Epidermal melanocyte (primary cell): ENCODE measurements at regions not wholly inside any gene's neighbourhood (a gene's known extent, or its start where the extent isn't known, plus 50 kb on each side); places are given as distances from the start of the nearest gene placed in this dataset.
"Not testable (repeated sequence)": the region's sequence is repeated elsewhere in the genome, so short reads cannot be mapped to it uniquely, and the experiment has no call there.

Experiments used
- DNase-seq: peaks from one replicate; pipeline ENCODE4 v3.0.0; 2011; ENCODE audit warnings: low spot score; ENCODE audit not compliant: insufficient read length

DNA sequence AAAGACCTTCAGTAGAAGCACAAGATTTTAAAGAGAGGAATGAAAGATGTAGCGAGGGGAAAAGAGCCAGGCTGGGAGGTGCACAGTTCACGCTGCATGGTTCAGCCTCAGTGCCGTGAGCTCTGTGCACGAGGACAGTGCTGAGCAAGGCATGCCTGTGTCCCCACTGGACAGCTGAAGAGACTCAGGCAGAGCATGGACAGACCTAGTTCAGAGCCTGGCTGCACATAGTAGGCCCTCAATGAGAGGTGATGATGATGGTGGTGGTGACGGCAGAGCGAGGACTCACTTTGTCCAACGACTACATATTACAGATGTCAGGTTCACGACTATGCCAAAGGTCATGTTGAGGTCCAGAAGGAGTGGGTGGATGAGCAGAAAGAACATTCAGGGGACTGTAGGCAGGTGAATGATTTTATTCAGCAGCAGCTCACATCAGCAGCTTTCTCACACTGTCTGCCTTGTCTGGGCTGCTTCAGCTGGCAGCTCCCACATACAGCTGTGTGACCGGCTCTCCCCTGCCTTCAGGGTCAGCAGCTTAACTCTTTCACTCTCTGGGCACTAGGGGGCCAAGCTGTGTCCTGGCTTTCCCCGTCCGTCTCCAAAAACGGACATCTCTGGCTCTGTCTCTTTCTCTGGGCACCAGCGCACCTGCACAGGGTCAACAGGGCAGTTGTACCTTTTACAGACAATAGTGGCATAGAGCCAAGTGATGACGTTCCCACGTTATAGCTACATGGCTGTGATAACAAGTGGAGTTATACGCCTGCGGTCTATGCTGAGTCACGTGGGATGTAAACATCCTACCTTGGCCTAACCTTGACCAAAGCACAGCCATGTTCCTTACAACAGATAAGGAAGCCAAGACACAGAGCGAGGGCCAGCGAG, 83.4 kb upstream of the KCNK12 start:
- no peak for DNase-seq

DNA sequence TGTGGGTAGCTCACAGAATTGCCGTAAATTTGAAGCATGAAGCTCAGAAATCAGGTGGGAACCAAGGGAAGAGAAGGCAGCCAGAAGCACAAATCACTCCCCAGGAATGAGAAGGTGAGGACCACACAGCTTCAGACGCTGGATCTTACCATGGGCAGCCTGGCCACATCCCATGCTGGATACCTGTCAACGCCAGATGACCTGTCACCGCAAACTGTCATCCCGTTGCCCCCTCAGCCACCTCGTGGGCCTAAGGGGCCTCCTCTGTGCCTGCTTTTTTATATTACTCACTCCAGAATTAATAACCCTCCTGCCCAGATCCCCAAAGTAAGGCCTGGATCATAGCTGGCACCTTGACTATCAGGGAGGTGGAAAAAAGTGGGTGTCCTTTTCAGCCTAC, 82.3 kb upstream of the KCNK12 start:
- DNase-seq, result no peak

DNA sequence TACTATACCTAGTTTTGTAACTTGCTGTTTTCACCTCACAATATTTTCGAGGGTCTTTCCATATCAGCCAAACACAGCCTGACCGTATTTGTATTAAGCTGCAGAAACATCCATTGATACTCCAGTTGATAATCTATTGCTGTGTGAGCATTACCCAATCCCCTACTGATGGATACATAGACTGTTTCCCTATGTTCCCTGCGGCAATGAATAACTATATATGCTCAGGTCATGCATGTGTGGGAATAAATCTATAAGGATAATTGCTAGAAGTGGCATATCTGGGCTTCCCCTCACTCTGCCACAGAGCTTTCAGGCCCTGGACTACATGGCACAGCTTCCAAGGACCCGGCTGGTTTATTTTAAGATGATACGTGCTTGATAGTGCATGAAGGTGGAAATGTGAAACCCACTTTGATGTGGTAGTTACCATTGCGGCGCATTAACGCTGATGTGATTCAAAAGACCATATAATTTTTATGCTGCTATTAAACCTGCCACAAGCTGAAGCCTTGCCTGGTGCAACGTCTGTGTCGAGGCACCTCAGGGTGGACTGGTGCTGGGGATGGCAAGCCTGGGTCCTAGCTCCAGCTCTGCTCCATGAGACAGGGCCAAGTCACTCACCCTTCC, 81.4 kb upstream of the KCNK12 start:
- no peak for DNase-seq

DNA sequence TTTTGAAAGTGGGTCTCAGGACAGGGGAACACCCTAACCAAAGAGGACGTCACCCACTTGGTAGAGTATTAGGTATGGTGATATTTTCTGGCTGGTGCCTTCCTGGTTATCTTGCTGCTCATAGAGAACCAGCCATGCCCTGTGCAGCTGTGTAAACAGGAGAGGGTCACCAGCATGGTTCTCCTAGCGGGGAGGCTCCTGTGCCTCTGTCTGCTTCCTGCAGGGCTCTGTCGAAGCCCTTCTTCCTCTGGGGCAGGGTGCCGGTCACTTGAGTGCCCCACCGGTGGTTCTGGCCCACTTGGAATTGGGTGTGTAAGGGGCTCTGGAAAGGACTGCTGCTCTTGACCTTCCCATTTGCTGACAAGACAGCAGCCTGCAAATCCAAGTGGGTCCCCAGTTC, 80.5 kb upstream of the KCNK12 start:
- no peak for DNase-seq

DNA sequence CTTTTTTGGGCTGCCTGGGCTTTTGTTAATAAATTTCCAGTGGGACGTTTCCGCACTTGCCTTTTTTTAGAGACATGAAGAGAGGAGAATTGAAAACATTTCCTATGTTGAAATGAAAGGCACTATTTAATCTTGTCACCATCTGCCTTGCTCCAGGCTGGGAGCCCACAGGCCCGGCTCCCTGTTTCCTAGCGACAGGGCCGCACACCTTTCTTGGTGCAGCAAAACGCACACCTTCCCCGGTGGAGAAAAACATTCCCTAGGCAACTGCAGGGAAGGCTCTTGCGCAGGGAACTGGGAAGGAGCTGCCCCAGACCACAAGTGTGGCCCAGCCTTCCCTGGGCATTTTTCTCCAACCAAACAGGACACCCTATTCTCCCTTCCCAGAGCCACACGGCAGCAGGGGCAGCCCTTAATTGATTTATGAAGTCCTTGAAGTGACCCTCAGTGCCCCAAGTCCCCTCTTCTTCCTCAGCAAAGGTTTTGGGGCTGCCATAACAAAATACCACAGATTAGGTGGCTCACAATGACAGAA, 79.3 kb upstream of the KCNK12 start:
- DNase-seq, result no peak

DNA sequence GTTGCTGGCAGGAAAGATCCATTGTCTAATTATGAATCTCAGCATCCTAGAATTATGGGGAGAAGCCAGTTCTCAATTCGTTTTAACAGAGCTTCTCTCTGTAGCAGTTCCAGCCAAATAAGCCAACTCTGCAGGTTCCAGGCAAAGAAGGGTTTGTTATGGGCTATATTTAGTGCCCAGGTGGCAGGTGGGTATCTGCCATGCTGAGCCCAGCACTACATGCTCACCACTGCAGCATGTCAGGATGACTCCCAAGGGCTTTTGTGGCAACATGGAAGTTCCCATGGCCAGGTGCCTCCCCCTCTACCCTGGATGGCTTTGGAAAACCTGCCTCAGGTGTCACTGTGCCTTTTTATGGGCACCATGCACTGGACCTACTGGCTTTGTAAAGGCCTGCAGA, 74.5 kb upstream of the KCNK12 start:
- DNase-seq, result no peak

DNA sequence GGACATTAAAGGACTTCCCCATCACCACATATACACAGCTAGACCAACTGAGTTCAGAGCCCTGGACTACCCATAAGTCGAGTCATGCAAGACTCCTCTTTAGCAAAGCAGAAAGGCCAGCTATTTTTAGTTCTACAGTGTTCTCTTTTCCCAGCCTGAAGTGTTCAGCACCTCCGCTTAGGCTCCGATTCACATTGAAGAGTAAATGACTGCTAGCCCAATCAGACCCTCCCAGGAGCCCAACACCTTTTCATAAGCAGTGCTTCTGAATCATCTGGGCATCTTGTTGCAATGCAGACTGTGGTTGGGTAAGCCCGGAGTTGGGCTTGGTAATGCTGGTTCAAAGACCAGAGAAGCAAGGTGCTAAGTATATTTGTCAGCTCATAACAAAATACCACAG, 73.6 kb upstream of the KCNK12 start:
- DNase-seq, result no peak

DNA sequence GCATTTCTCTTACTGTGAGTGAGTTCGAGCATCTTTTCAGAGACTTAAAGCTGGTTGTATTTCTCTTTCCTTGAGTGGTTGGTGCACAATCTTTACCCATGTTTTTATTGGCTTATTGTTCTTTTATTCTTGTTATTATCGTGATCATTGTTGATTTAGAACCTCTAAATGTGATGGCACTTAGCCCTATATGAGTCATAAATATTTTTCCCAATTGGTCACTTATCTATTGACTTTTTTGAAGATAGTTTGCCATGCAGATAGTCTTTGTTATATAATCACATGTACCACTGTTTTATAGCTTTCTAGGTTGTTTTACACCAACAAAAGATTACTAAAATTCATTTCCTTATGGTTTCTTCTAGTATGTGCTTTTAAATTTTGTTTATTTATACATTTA, 70.6 kb upstream of the KCNK12 start:
- no peak for DNase-seq

DNA sequence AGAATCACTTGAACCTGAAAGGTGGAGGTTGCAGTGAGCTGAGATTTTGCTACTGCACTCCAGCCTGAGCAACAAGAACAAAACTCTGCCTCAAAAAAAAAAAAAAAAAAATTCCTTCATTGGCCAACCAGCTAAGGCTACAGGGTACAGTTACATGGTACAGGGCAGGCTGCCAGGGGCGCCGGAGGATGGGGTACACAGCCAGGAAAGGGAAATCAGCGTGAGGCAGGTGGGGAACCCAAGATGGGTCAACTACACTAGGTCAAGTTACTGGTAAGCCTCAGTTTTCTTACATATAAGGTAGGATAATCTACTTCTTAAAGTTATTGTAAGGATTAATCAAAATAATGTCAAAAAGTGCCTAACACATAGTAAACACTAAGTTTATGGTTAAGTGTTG, 69.6 kb upstream of the KCNK12 start:
- no peak for DNase-seq

DNA sequence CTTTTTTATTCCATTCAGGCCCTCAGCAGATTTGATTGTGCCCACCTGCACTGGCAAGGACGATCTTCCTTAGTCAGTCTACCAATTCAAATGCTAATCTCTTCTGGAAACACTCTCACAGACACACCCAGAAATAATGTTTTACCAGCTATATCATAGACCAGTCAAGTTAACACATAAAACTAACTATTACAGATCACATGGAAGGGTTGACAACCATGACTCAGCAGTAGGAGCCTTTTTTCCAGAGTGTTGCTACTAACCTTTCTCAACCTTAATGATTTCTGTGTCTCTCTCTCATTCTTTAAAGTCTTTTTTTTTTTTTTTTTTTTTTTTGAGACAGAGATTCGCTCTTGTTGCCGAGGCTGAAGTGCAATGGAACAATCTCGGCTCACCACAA, 68.7 kb upstream of the KCNK12 start:
- no peak for DNase-seq

DNA sequence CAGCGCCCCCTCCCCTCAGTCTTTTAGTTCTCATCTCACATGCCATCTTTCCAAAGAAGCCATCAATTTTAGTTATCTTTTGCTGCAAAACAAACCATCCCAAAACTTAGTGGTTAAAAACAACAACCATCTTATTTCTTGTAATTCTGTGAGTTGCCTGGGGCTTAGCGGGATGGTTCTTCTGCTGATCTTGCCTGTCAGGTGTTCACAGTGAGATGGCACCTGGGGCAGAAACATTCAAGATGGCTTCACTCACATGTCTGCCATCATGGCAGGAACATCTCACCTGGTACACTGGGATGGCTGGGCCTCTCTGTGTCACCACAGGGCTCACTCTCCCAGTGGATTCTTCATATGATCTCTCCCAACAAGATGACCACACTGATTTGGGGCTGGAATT, 67.6 kb upstream of the KCNK12 start:
- no peak for DNase-seq

DNA sequence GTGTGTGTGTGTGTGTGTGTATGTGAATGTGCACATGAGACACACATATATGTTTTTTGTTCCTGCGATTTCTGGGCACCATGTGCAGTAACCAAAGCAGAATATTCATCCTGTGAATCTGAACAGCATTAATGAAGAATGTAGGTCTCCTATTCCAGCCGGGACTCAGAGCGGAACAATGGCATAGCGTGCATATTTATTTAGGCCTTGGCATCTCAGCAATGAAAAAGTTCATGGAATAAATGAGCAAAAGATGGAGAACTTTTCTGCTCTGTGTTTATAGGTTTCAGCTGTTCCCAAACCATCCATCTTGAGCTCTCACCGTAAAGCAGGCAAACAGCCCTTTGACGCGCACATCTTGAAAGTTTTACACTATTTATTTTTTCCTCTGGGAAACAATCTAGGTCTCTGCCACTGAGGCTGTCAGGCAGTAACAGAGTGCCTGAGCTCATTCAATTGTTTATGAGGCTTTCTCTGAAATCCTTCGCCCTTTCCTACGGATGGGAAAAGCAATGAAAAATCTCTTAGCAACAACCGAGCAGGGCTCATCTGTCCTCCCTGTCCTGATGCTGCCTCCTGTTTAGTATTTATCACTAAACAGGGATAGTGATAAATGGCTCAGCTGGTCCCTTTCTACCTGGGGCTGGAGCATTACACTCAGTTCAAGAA, 65.9 kb upstream of the KCNK12 start:
- DNase-seq, result peak; percentile 31

DNA sequence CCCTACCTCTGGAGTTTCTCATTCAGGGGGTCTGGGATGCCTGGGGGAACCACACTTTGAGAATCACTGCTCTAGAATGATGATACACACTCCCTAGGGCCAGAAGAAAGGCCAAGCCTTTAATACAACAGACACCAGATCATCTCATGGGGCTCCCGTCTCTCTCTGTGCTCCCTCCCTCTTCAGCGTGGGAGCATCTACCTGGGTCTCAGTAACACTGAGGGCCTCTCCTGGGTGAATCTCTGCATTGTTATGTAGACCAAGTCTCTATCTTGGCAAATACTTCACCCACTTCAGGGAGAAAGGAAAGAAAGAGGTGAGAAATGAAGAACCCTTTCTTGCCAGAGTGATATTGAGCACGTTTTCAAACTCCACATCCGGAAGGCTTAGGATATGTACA, 65.4 kb upstream of the KCNK12 start:
- no peak for DNase-seq

DNA sequence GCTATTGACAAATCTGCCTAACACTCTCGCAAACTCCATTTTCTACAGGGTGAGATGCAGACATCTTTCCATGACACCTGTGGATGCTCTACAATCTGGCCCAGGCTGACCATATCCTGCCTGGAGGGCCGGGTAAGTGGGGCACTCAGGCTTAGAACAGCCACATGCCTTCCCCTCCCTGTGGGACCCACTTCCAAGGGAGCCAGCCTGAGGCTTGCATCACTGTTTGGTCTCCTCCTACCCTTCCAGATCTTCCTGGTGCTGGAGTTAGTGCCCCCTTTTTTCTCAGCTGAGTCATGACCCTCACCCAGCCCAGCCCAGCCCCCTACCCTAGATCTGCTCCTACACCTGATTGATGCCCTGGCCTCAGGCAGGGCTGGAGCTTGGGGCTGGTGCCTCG, 62.0 kb upstream of the KCNK12 start:
- no peak for DNase-seq

DNA sequence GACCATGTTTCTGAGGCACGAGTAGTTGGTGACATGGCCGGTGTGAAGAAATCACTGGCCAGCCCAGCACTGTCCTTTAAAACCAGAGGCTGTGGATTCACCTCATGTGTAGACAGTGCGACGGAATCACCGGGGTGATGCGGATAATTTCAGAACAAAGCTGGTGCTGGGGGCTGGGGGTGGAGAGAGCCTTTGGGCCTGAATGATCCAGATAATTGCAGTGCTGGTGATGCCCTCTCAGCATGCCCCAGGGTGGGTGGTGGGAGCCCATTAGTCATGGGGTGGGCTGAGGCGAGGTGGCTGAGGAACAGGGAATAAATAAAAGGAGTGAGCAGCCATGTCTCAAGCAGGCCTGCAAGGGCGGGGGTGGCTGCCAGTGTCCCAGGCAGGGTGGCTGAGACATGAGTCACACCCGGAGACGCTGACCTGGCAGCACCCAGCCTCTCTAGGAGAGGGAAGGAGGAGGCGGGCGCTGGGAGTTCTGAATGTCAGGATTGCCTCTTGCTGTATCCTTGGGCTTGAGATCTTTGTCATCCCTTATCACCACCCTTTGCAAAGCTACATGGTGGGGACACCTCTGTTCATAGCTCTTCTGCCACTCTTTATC, 61.1 kb upstream of the KCNK12 start:
- peak; percentile 63 for DNase-seq

DNA sequence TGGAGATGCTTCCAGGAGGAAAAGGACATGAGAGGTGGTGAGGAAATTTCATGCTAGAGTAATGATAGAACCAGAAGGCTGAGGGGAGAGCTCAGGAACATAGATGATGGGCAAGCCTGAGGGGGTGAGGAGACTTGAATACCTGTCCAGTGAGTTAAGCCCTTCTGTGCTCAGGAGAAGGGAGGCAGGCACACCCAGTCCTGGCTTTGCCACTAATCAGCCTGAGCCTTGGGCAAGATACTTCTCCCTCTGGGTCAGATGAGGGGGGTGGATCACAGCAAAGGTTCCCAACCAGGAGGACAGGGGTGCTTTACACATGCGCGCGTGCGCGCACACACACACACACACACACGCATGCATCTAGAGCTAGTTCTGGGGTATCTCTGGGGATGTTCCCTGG, 60.5 kb upstream of the KCNK12 start:
- no peak for DNase-seq

DNA sequence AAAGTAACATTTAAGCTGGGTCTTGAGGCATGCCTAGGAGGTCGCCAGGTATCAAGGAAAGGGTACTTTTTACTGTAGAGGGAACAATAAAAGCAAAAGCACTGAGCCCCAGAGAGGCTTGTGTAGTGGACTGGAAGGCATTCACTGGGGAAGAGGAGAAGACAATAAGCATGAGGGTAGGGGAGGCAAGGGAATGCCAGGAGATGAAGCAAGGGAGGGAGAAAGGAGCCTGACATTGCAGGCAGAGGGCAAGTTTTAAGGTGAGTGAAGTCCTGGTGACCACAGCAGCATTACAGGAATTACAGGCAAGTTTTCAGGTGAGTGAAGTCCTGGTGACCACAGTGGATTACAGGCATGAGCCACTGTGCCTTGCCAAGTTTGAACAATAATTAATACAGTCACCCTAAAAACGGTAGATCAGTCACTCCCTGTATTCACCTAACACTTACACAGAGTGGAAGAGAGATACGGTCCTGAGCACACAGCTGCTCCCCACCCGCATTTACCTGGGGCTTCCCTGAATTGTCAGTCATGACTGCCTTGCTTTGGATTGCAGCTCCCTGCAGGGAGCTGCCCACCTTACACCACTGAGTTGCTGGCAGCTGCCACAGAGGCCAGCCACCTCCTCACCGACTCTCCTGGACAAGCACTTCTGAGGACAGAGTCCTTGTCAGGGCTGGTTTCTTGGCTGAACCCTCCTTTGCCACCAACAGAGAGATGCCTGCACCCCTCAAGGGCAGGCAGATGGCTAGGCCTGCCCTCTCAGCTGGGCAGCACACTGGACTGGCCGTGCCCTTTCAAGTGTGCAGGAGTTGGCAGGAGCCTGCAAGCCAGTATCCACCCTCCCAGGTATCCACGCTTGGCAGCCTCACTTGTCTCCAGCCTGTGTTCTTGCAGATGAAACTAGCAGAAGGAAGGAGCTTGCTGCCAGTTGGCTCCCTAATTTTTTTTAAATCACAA, 59.0 kb upstream of the KCNK12 start:
- DNase-seq, result no peak

DNA sequence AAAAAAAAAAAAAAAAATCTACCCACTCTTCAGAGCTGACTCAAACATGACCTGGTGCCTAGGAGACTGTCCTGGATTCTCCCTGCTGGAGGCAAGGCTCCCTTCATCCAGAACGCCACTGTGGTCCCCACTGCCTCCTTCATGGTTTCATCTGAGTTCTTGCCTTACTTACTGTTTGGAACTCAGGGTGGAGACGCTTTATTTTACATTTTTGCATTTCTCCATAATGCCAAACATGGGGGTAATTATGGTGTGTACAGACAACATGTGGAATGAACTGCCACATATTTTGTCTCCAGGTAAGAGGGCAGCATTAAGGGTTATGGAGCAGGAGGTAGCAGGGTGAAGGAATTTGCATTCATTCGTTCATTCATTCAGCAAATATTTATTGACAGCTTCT, 58.1 kb upstream of the KCNK12 start:
- no peak for DNase-seq

DNA sequence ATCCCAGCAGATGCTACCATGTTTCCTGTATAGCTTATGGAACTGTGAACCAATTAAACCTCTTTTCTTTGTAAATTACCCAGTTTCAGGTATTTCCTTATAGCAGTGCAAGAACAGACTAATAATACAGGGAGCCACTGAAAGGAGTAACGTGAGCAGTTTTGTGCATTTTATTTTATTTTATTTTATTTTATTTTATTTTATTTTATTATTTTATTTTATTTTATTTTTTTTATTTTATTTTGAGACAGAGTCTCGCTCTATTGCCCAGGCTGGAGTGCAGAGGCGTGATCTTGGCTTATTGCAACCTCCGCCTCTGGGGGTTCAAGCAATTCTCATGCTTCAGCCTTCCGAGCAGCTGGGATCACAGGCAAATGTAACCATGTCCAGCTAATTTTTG, 55.9 kb upstream of the KCNK12 start:
- DNase-seq, result no peak

DNA sequence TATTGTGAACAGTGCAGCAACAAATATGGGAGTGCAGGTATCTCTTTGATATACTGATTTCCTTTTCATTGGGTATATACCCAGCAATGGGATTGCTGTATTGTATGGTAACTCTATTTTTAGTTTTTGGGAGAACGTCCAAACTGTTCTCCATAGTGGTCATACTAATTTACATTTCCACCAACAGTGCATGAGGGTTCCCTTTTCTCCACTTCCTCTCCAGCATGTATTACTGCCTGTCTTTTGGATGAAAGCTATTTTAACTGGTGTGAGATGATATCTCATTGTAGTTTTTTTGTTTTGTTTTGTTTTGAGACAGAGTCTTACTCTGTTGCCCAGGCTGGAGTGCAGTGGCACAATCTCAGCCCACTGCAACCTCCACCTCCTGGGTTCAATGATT, 52.4 kb upstream of the KCNK12 start:
- DNase-seq, result not testable (repeated sequence)
